ENCODE measurements at regions not wholly inside any gene's neighbourhood (a gene's known extent, or its start where the extent isn't known, plus 50 kb on each side); places are given as distances from the start of the nearest gene placed in this dataset.
"Not testable (repeated sequence)": the region's sequence is repeated elsewhere in the genome, so short reads cannot be mapped to it uniquely, and the experiment has no call there.

GRCh38 chr10:128187788-128188185 lies 61.6 kb upstream of the MKI67 start:
- ATAC-seq, result no peak
- no peak overlapping the region for H3K27ac ChIP-seq
- no peaks in the 10 kb centered on the region for H3K36me3 ChIP-seq (ENCODE audit: insufficient read depth in 1 of 2, low read depth in 1 of 2)
- H3K9me3 ChIP-seq, result peaks cover 7% of the 10 kb centered on the region
- TF ChIP-seq CTCF (IDR thresholded peaks at IDR 0.05), result no peak
- peaks cover 2 to 13% (median 5%) of the 10 kb centered on the region in 3 donors for H3K27me3 ChIP-seq (ENCODE audit: insufficient read depth in 3 of 3, low read length in 2 of 3)
- no peak for DNase-seq
- H3K4me3 ChIP-seq, result no peak overlapping the region
- intact Hi-C loops (cut with DNase I), result no loop called here
- 39 to 45% (median 41%) methylated on average over 4 of the region's 4 CpGs for WGBS, 3 donors
- no peaks in the 10 kb centered on the region for H3K4me1 ChIP-seq

GRCh38 chr10:128189176-128189575 lies 63.0 kb upstream of the MKI67 start:
- no peak for TF ChIP-seq CTCF (IDR thresholded peaks at IDR 0.05)
- no peak overlapping the region for H3K4me3 ChIP-seq
- DNase-seq (no peak), ATAC-seq (no peak)
- intact Hi-C loops (cut with DNase I), result no loop called here
- no peaks in the 10 kb centered on the region for H3K4me1 ChIP-seq
- peaks cover 2 to 16% (median 5%) of the 10 kb centered on the region in 3 donors for H3K27me3 ChIP-seq (ENCODE audit: insufficient read depth in 3 of 3, low read length in 2 of 3)
- H3K9me3 ChIP-seq, result no peaks in the 10 kb centered on the region
- H3K27ac ChIP-seq, result no peak overlapping the region
- WGBS, 3 donors, result 80 to 85% (median 82%) methylated on average over 4 of the region's 4 CpGs
- H3K36me3 ChIP-seq (ENCODE audit: insufficient read depth in 1 of 2, low read depth in 1 of 2), result no peaks in the 10 kb centered on the region

DNA sequence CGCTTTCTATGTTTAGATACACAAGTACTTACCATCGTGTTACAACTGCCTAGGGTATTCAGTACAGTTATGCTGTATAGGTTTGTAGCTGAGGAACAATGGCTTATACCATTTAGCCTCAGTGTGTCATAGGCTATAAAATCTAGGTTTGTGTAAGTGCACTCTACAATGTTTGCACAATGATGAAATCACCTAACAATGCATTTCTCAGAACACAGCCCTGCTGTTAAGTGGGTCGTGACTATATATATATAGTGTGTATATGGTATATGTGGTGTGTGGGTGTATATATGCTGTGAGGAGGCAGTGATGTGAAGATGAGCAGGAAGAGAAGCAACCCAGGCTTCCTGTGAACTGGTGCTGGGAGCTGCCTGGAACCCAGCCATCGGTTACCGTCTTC lies 65.6 kb upstream of the MKI67 start:
- no peaks in the 10 kb centered on the region for H3K36me3 ChIP-seq (ENCODE audit: insufficient read depth in 1 of 2, low read depth in 1 of 2)
- no peak for TF ChIP-seq CTCF (IDR thresholded peaks at IDR 0.05)
- no peak overlapping the region for H3K27ac ChIP-seq
- DNase-seq (no peak), ATAC-seq (no peak)
- 62 to 79% (median 63%) methylated on average over 5 of the region's 5 CpGs for WGBS, 3 donors
- H3K4me1 ChIP-seq, result no peaks in the 10 kb centered on the region
- H3K27me3 ChIP-seq (ENCODE audit: insufficient read depth in 3 of 3, low read length in 2 of 3), result peaks cover 0 to 12% (median 2%) of the 10 kb centered on the region in 3 donors
- no peaks in the 10 kb centered on the region for H3K9me3 ChIP-seq
- intact Hi-C loops (cut with DNase I), result no loop called here
- H3K4me3 ChIP-seq, result no peak overlapping the region

DNA sequence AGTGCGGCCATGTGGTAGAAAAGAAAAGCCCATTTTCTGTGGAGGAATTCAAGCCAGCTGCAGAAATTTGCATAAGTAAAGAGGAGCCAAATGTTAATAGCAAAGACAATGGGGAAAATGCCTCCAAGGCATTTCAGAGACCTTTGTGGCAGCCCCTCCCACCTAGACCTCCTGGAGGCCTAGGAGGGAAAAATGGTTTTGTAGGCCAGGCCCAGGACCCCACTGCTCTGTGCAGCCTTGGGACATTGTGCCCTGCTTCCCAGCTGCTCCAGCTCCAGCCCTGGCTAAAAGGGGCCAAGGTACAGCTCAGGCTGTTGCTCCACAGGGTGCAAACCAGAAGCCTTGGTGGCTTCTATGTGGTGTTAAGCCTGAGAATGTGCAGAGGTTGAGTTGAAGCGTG lies 75.6 kb upstream of the MKI67 start:
- DNase-seq; H3K27ac ChIP-seq; H3K36me3 ChIP-seq (ENCODE audit: insufficient read depth in 1 of 2, low read depth in 1 of 2); intact Hi-C loops (cut with DNase I); H3K4me3 ChIP-seq; H3K9me3 ChIP-seq; H3K27me3 ChIP-seq (ENCODE audit: insufficient read depth in 3 of 3, low read length in 2 of 3); ATAC-seq; H3K4me1 ChIP-seq: not testable (repeated sequence)
- WGBS, 3 donors, result 90 to 96% (median 94%) methylated on average over 2 of the region's 2 CpGs

- Histone ChIP-seq H3K4me3 (no peak overlapping the region), H3K4me1 (no peaks in the 10 kb centered on the region), H3K27ac (no peak overlapping the region), H3K36me3 (ENCODE audit: insufficient read depth in 1 of 2, low read depth in 1 of 2) (no peaks in the 10 kb centered on the region), H3K27me3 (ENCODE audit: insufficient read depth in 3 of 3, low read length in 2 of 3) (peaks cover 0 to 13% (median 3%) of the 10 kb centered on the region in 3 donors), H3K9me3 (no peaks in the 10 kb centered on the region)
- intact Hi-C loops (cut with DNase I), result no loop called here
- DNase-seq (no peak), ATAC-seq (no peak)
- TF ChIP-seq CTCF (IDR thresholded peaks at IDR 0.05), result no peak
Measured at GRCh38 chr10:128203028-128203427, 76.8 kb upstream of the MKI67 start.

- WGBS, 3 donors, result 78 to 93% (median 92%) methylated on average over 3 of the region's 3 CpGs
- H3K4me3 ChIP-seq; H3K36me3 ChIP-seq (ENCODE audit: insufficient read depth in 1 of 2, low read depth in 1 of 2); ATAC-seq; H3K9me3 ChIP-seq; H3K4me1 ChIP-seq; DNase-seq; H3K27ac ChIP-seq; intact Hi-C loops (cut with DNase I): not testable (repeated sequence)
- H3K27me3 ChIP-seq (ENCODE audit: insufficient read depth in 3 of 3, low read length in 2 of 3), result peaks cover 0 to 24% (median 6%) of the 10 kb centered on the region in 3 donors
Measured at GRCh38 chr10:128205591-128205990, 79.4 kb upstream of the MKI67 start.
